Panc1 (cell line): ENCODE measurements at regions not wholly inside any gene's neighbourhood (a gene's known extent, or its start where the extent isn't known, plus 50 kb on each side); places are given as distances from the start of the nearest gene placed in this dataset.

Source experiments
- ATAC-seq: fragments of 200-7000 bp; cut with Tn5 transposase; 2 replicates; pipeline ENCODE4 v1.9.1; 2020; ENCODE audit warnings: mild to moderate bottlenecking, moderate library complexity
- BruUV-seq: library from RNA; stranded (reverse); fragments of 400-500 nt; replicated peaks from 2 replicates; lab custom pipeline; 2021; lab: Mats Ljungman, UMichigan
- CTCF ChIA-PET: fragments of 300-600 bp; sonication (Branson Sonifier 250); formaldehyde crosslinking; loops from one replicate; lab custom pipeline; 2022; ENCODE audit warnings: antibody characterized with exemption; lab: Charles Lee
- POLR2A ChIA-PET: fragments of 300-600 bp; sonication (Branson Sonifier 250); formaldehyde crosslinking; loops from one replicate; lab custom pipeline; 2022; ENCODE audit warnings: antibody characterized with exemption; lab: Charles Lee
- DNase-seq: peaks from one replicate; pipeline ENCODE4 v3.0.0-alpha.2; 2010; ENCODE audit warnings: low read depth, low spot score
- H3K27ac ChIP-seq: 2 replicates; pipeline ENCODE4 v1.5.1; 2011; ENCODE audit warnings: mild to moderate bottlenecking, low read length, inconsistent platforms
- H3K27me3 ChIP-seq: fragments of 200-500 bp; sonication (Bioruptor generic); 2 replicates; pipeline ENCODE4 v1.6.0; 2014; ENCODE audit warnings: low read length, inconsistent platforms; ENCODE audit not compliant: control insufficient read depth, insufficient read depth
- H3K36me3 ChIP-seq: fragments of 200-500 bp; sonication (Bioruptor generic); 2 replicates; pipeline ENCODE4 v1.5.1; 2014; ENCODE audit warnings: inconsistent platforms, mild to moderate bottlenecking, low read length, moderate library complexity; ENCODE audit not compliant: control insufficient read depth, insufficient read depth
- H3K4me1 ChIP-seq: 2 replicates; pipeline ENCODE4 v1.5.1; 2011; ENCODE audit warnings: inconsistent platforms, mild to moderate bottlenecking, low read length, moderate library complexity; ENCODE audit not compliant: control insufficient read depth, insufficient read depth
- H3K4me3 ChIP-seq, 2 experiments: 2 replicates each; pipeline ENCODE4 v1.5.1; 2011 to 2012; ENCODE audit warnings: low read depth in 2 of 2, low read length in 2 of 2, mild to moderate bottlenecking in 2 of 2, inconsistent platforms in 1 of 2, moderate library complexity in 1 of 2
- H3K9me3 ChIP-seq: fragments of 200-500 bp; sonication (Bioruptor generic); 2 replicates; pipeline ENCODE4 v1.5.1; 2014; ENCODE audit warnings: low read depth, mild to moderate bottlenecking, inconsistent platforms, low read length, moderate library complexity; ENCODE audit not compliant: control insufficient read depth, insufficient read depth
- POLR2AphosphoS5 ChIP-seq: IDR thresholded peaks from 2 replicates; pipeline ENCODE4 v1.6.1; 2012; ENCODE audit warnings: mild to moderate bottlenecking, low read depth, low read length, moderate library complexity
- SIN3A ChIP-seq: IDR thresholded peaks from 2 replicates; pipeline ENCODE4 v1.6.1; 2012; ENCODE audit warnings: low read depth, mild to moderate bottlenecking, low read length, moderate library complexity, borderline replicate concordance; ENCODE audit not compliant: insufficient read depth
- TCF7L2 ChIP-seq: IDR thresholded peaks from 2 replicates; pipeline ENCODE4 v1.6.1; 2011; ENCODE audit warnings: mild to moderate bottlenecking, low read depth, low read length, inconsistent platforms
- in situ Hi-C: cut with HindIII; loops from 2 replicates; pipeline ENCODE4 v1.10.0; 2016; ENCODE audit warnings: low sequenced_read_pairs, low pct_unique_long_range_greater_than_20kb
- intact Hi-C: fragments of 100-400 bp; cut with micrococcal nuclease; formaldehyde crosslinking; loops from one replicate; pipeline ENCODE4 v1.10.0; 2022; ENCODE audit not compliant: unreplicated experiment
- TF ChIP-seq, protein P1 (sequence below), 2 experiments: IDR thresholded peaks; 2 replicates each; pipeline ENCODE4 v1.6.1; 2011 to 2012; ENCODE audit warnings: low read depth in 2 of 2, control low read depth in 1 of 2, low read length in 1 of 2, mild to moderate bottlenecking in 1 of 2, moderate library complexity in 1 of 2; ENCODE audit not compliant: insufficient read depth in 1 of 2
- TF ChIP-seq, protein P2 (sequence below): fragments of 450-650 bp; IDR thresholded peaks from 2 replicates; pipeline ENCODE4 v1.5.1; 2017; ENCODE audit warnings: mild to moderate bottlenecking

DNA sequence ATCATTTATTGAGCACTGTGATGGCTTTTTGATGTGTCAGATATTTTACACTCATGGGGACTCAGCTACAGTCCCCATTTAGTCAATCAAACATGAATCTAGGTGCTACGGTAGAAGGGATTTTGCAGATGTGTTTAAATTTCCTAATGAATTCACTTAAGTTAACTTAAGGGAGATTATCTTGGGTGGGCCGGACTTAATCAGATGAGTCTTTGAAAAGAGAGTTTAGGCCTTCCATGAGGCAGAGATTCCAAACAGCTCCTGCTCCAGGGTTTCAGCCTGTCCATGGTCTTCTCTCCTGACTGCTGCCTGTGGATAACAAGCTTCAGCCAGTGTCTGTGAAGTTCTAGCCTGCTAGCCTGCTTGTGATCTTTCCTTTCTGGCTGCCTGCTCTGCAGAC is 202.4 kb downstream of the IDS start:
- no peaks in the 10 kb centered on the region for H3K36me3 ChIP-seq
- in situ Hi-C loops = no loop called here
- no peak for ATAC-seq
- TF ChIP-seq TCF7L2 (no peak), POLR2AphosphoS5 (no peak), SIN3A (no peak)
- TF ChIP-seq, protein P1, sequence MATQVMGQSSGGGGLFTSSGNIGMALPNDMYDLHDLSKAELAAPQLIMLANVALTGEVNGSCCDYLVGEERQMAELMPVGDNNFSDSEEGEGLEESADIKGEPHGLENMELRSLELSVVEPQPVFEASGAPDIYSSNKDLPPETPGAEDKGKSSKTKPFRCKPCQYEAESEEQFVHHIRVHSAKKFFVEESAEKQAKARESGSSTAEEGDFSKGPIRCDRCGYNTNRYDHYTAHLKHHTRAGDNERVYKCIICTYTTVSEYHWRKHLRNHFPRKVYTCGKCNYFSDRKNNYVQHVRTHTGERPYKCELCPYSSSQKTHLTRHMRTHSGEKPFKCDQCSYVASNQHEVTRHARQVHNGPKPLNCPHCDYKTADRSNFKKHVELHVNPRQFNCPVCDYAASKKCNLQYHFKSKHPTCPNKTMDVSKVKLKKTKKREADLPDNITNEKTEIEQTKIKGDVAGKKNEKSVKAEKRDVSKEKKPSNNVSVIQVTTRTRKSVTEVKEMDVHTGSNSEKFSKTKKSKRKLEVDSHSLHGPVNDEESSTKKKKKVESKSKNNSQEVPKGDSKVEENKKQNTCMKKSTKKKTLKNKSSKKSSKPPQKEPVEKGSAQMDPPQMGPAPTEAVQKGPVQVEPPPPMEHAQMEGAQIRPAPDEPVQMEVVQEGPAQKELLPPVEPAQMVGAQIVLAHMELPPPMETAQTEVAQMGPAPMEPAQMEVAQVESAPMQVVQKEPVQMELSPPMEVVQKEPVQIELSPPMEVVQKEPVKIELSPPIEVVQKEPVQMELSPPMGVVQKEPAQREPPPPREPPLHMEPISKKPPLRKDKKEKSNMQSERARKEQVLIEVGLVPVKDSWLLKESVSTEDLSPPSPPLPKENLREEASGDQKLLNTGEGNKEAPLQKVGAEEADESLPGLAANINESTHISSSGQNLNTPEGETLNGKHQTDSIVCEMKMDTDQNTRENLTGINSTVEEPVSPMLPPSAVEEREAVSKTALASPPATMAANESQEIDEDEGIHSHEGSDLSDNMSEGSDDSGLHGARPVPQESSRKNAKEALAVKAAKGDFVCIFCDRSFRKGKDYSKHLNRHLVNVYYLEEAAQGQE (IDR thresholded peaks at IDR 0.05; ENCODE audit: insufficient read depth in 1 of 2, low read depth in 2 of 2, low read length in 1 of 2) = no peak
- TF ChIP-seq, protein P2, sequence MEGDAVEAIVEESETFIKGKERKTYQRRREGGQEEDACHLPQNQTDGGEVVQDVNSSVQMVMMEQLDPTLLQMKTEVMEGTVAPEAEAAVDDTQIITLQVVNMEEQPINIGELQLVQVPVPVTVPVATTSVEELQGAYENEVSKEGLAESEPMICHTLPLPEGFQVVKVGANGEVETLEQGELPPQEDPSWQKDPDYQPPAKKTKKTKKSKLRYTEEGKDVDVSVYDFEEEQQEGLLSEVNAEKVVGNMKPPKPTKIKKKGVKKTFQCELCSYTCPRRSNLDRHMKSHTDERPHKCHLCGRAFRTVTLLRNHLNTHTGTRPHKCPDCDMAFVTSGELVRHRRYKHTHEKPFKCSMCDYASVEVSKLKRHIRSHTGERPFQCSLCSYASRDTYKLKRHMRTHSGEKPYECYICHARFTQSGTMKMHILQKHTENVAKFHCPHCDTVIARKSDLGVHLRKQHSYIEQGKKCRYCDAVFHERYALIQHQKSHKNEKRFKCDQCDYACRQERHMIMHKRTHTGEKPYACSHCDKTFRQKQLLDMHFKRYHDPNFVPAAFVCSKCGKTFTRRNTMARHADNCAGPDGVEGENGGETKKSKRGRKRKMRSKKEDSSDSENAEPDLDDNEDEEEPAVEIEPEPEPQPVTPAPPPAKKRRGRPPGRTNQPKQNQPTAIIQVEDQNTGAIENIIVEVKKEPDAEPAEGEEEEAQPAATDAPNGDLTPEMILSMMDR = no peak
- no peak overlapping the region for H3K27ac ChIP-seq
- CTCF ChIA-PET = no interaction called here
- DNase-seq = no peak
- intact Hi-C loops = no loop called here
- no peaks in the 10 kb centered on the region for H3K27me3 ChIP-seq
- H3K4me3 ChIP-seq = no peak overlapping the region
- H3K9me3 ChIP-seq = no peaks in the 10 kb centered on the region
- no peaks in the 10 kb centered on the region for H3K4me1 ChIP-seq
- POLR2A ChIA-PET = no interaction called here
- no TSS peak for BruUV-seq

DNA sequence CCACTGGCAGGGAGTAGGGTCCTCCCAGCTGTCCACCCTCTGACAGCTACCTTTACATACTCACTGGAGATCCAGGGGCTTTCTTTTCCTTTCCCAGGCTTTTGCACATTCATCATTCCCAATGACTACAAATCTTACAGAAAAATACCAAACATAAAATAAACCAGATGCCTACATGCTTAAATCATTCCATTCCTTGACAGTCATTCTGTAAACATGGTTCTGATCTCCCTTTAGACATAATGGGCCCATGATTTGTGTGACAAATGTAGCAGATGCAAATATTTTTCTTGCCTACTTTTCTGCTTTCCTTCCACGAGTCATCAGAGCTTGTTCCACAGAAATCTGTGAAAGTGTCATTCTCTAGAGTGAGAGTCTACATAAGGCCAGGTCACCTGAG is 207.0 kb downstream of the IDS start:
- in situ Hi-C loops = no loop called here

More for the DNA sequence above, 207.0 kb downstream of the IDS start:
- H3K27me3 ChIP-seq = no peaks in the 10 kb centered on the region
- no peak overlapping the region for H3K4me3 ChIP-seq
- ChIA-PET CTCF (no interaction called here), POLR2A (no interaction called here)
- H3K9me3 ChIP-seq = no peaks in the 10 kb centered on the region
- H3K4me1 ChIP-seq = no peaks in the 10 kb centered on the region; the same call in 1 of the 2 replicates
- no peaks in the 10 kb centered on the region for H3K36me3 ChIP-seq
- BruUV-seq = no TSS peak
- TF ChIP-seq, protein P1 (IDR thresholded peaks at IDR 0.05; ENCODE audit: insufficient read depth in 1 of 2, low read depth in 2 of 2, low read length in 1 of 2) = no peak
- TF ChIP-seq TCF7L2 (no peak), SIN3A (no peak), POLR2AphosphoS5 (no peak)
- TF ChIP-seq, protein P2 = no peak
- intact Hi-C loops = no loop called here
- no peak overlapping the region for H3K27ac ChIP-seq
- DNase-seq = no peak
- ATAC-seq = no peak
